Endothelial cell of umbilical vein (primary cell): ENCODE measurements at regions not wholly inside any gene's neighbourhood (a gene's known extent, or its start where the extent isn't known, plus 50 kb on each side); places are given as distances from the start of the nearest gene placed in this dataset.

ENCODE experiments used
- BruUV-seq: library from RNA; stranded (reverse); fragments of 400-500 nt; replicated peaks from 2 replicates; lab custom pipeline; 2021; lab: Mats Ljungman, UMichigan
- CTCF ChIA-PET: fragments of 300-600, 350-600 bp; sonication (Branson Sonifier 250); formaldehyde crosslinking; loops from one replicate; lab custom pipeline; 2021; ENCODE audit warnings: antibody characterized with exemption, inconsistent platforms; lab: Charles Lee
- POLR2A ChIA-PET: fragments of 300-600, 350-600 bp; sonication (Branson Sonifier 250); formaldehyde crosslinking; loops from one replicate; lab custom pipeline; 2021; ENCODE audit warnings: antibody characterized with exemption, inconsistent platforms; lab: Charles Lee
- DNase-seq: peaks from one replicate; pipeline ENCODE4 v3.0.0-alpha.2; 2011; ENCODE audit warnings: low read depth, low spot score
- FAIRE-seq: peaks from 2 replicates; lab custom pipeline; 2011; peaks lifted over from hg19 to GRCh38; lab: Jason Lieb, UNC
- H2AFZ ChIP-seq: 2 replicates; pipeline ENCODE4 v1.6.0; 2012; ENCODE audit warnings: low read depth, low read length, control low read depth, inconsistent platforms
- H3K27ac ChIP-seq: 2 replicates; pipeline ENCODE4 v1.5.1; 2011; ENCODE audit warnings: low read depth, mild to moderate bottlenecking, control low read depth, low read length, moderate library complexity; ENCODE audit not compliant: insufficient read depth
- H3K27me3 ChIP-seq, 2 experiments: 2 replicates each; pipeline versions ENCODE4 v1.6.0 to v1.6.1; 2011; ENCODE audit warnings: low read length in 2 of 2, mixed read lengths in 1 of 2; ENCODE audit not compliant: control insufficient read depth in 2 of 2, insufficient read depth in 2 of 2
- H3K36me3 ChIP-seq, 2 experiments: 2 replicates in 1 of 2; 3 replicates in 1 of 2; pipeline ENCODE4 v1.5.1; 2011; ENCODE audit warnings: low read length in 2 of 2, mild to moderate bottlenecking in 1 of 2, moderate library complexity in 1 of 2; ENCODE audit not compliant: control insufficient read depth in 2 of 2, insufficient read depth in 2 of 2; ENCODE audit errors: extremely low read depth in 1 of 2
- H3K4me1 ChIP-seq: 3 replicates; pipeline ENCODE4 v1.5.1; 2011; ENCODE audit warnings: mild to moderate bottlenecking, low read length; ENCODE audit not compliant: control insufficient read depth, insufficient read depth; ENCODE audit errors: extremely low read depth
- H3K4me2 ChIP-seq: 2 replicates; pipeline ENCODE4 v1.6.1; 2011; ENCODE audit warnings: low read length, control low read depth, mixed read lengths; ENCODE audit not compliant: insufficient read depth
- H3K4me3 ChIP-seq, 3 experiments: fragments of 200-600 bp in 1 of 3; sonication (generic), shearing (Covaris generic) in 1 of 3; replicated peaks in 1 of 3; 2 replicates each; pipeline ENCODE4 v1.5.1; 2011 to 2016; ENCODE audit warnings: control low read depth in 3 of 3, low read length in 3 of 3, mild to moderate bottlenecking in 2 of 3, inconsistent platforms in 1 of 3, low read depth in 1 of 3, moderate library complexity in 1 of 3; ENCODE audit not compliant: insufficient read depth in 1 of 3
- H3K79me2 ChIP-seq: 2 replicates; pipeline ENCODE4 v1.6.0; 2012; ENCODE audit warnings: low read length, inconsistent platforms; ENCODE audit not compliant: control insufficient read depth, insufficient read depth
- H3K9ac ChIP-seq: replicated peaks from 2 replicates; pipeline ENCODE3; 2011; ENCODE audit warnings: low read length, control low read depth; ENCODE audit not compliant: insufficient read depth; ENCODE audit errors: extremely low read depth
- H3K9me1 ChIP-seq: replicated peaks from 3 replicates; pipeline ENCODE4 v1.6.0; 2011; ENCODE audit warnings: mild to moderate bottlenecking, low read length; ENCODE audit not compliant: control insufficient read depth, insufficient read depth; ENCODE audit errors: extremely low read depth
- H3K9me3 ChIP-seq: replicated peaks from 2 replicates; pipeline ENCODE4 v1.5.1; 2012; ENCODE audit warnings: low read length, inconsistent platforms; ENCODE audit not compliant: control insufficient read depth, insufficient read depth
- H4K20me1 ChIP-seq: replicated peaks from 2 replicates; pipeline ENCODE3; 2011; ENCODE audit warnings: mild to moderate bottlenecking, low read length; ENCODE audit not compliant: control insufficient read depth, insufficient read depth; ENCODE audit errors: extremely low read depth
- CTCF ChIP-seq, 2 donors: IDR thresholded peaks; 1 replicate in 1 of 2; 2 replicates in 1 of 2; pipeline ENCODE4 v1.5.1; 2011; ENCODE audit warnings: low read length in 2 of 2, mild to moderate bottlenecking in 2 of 2, moderate library complexity in 2 of 2, control low read depth in 1 of 2, inconsistent platforms in 1 of 2, low read depth in 1 of 2; ENCODE audit not compliant: insufficient read depth in 1 of 2; ENCODE audit errors: extremely low read depth in 1 of 2
- EZH2 ChIP-seq: IDR thresholded peaks from 2 replicates; pipeline ENCODE4 v1.6.1; 2012; ENCODE audit warnings: borderline replicate concordance, low read depth, mild to moderate bottlenecking, moderate library complexity, low read length, inconsistent platforms; ENCODE audit not compliant: severe bottlenecking
- FOS ChIP-seq: IDR thresholded peaks from 2 replicates; pipeline ENCODE4 v1.6.1; 2011; ENCODE audit warnings: mild to moderate bottlenecking, low read length, moderate library complexity, borderline replicate concordance; ENCODE audit not compliant: insufficient read depth
- GATA2 ChIP-seq: IDR thresholded peaks from 2 replicates; pipeline ENCODE4 v1.7.0; 2011; ENCODE audit warnings: low read depth, mild to moderate bottlenecking, moderate library complexity, mixed read lengths, low read length; ENCODE audit not compliant: insufficient read length, insufficient read depth
- JUN ChIP-seq: IDR thresholded peaks from 2 replicates; pipeline ENCODE4 v1.6.1; 2011; ENCODE audit warnings: borderline replicate concordance, low read depth; ENCODE audit not compliant: insufficient read length, insufficient read depth
- MYC ChIP-seq: IDR thresholded peaks from one replicate; pipeline ENCODE4 v1.6.1; 2011; ENCODE audit warnings: mild to moderate bottlenecking, low read depth, low read length
- POLR2A ChIP-seq: IDR thresholded peaks from 2 replicates; pipeline ENCODE4 v1.6.1; 2012; ENCODE audit warnings: low read depth, mild to moderate bottlenecking, control low read depth, low read length
- POLR2AphosphoS5 ChIP-seq: IDR thresholded peaks from 2 replicates; pipeline ENCODE4 v1.6.1; 2012; ENCODE audit warnings: low read depth, mild to moderate bottlenecking, control low read depth, low read length, moderate library complexity; ENCODE audit not compliant: insufficient read depth
- dilution Hi-C: fragments of 300-500 bp; cut with MboI; formaldehyde crosslinking; loops from one replicate; pipeline ENCODE4 v1.15.0; 2019; ENCODE audit warnings: low sequenced_read_pairs; ENCODE audit not compliant: extremely low pct_ligation_motif_present
- intact Hi-C: fragments of 100-400 bp; cut with micrococcal nuclease; formaldehyde crosslinking; loops from one replicate; pipeline ENCODE4 v1.10.0; 2022
- TF ChIP-seq, protein P1 (sequence below): IDR thresholded peaks from 2 replicates; pipeline ENCODE4 v1.6.1; 2011; ENCODE audit not compliant: insufficient read depth, insufficient read length

- H3K9me3 ChIP-seq, result no peaks in the 10 kb centered on the region
- no peak overlapping the region for H3K4me2 ChIP-seq
- TF ChIP-seq, protein P1, sequence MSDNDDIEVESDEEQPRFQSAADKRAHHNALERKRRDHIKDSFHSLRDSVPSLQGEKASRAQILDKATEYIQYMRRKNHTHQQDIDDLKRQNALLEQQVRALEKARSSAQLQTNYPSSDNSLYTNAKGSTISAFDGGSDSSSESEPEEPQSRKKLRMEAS, result no peak
- TF ChIP-seq FOS (no peak), EZH2 (no peak), MYC (no peak), JUN (no peak), GATA2 (no peak), POLR2AphosphoS5 (no peak), CTCF (IDR thresholded peaks at IDR 0.05; ENCODE audit: extremely low read depth in 1 of 2, insufficient read depth in 1 of 2, low read depth in 1 of 2, low read length in 2 of 2) (no peak), POLR2A (no peak)
- H3K27me3 ChIP-seq, result no peaks in the 10 kb centered on the region
- no peaks in the 10 kb centered on the region for H3K36me3 ChIP-seq
- ChIA-PET CTCF (no interaction called here), POLR2A (no interaction called here)
- no peaks in the 10 kb centered on the region for H3K4me1 ChIP-seq
- intact Hi-C loops, result no loop called here
- dilution Hi-C loops, result no loop called here
- no peak for FAIRE-seq
- H3K27ac ChIP-seq, result no peak overlapping the region
- no peak overlapping the region for H3K9ac ChIP-seq
- H2AFZ ChIP-seq, result no peak overlapping the region
- no peak for DNase-seq
- H3K9me1 ChIP-seq, result no peaks in the 10 kb centered on the region
- no TSS peak for BruUV-seq
- H3K79me2 ChIP-seq, result no peaks in the 10 kb centered on the region
- no peaks in the 10 kb centered on the region for H4K20me1 ChIP-seq
- H3K4me3 ChIP-seq, result no peak overlapping the region
These were observed 947.0 kb downstream of the REEP3 start for GRCh38 chr10:64468219-64468618.
